IMR-90 (cell line): ENCODE measurements at regions not wholly inside any gene's neighbourhood (a gene's known extent, or its start where the extent isn't known, plus 50 kb on each side); places are given as distances from the start of the nearest gene placed in this dataset.

Experiments used
- ATAC-seq: fragments of 200-7000 bp; cut with Tn5 transposase; 2 replicates; pipeline ENCODE4 v1.9.1; 2020; ENCODE audit warnings: low read depth, mild to moderate bottlenecking, moderate library complexity
- BruUV-seq: library from RNA; stranded (reverse); fragments of 400-500 nt; replicated peaks from 2 replicates; lab custom pipeline; 2021; lab: Mats Ljungman, UMichigan
- CTCF ChIA-PET: fragments of 300-600 bp; formaldehyde crosslinking; extraction: SDS; loops from one replicate; lab custom pipeline; 2021; ENCODE audit warnings: antibody characterized with exemption; lab: Yijun Ruan, JAX
- POLR2A ChIA-PET: fragments of 300-600 bp; sonication (Branson Sonifier 250); formaldehyde crosslinking; loops from one replicate; lab custom pipeline; 2022; ENCODE audit warnings: antibody characterized with exemption; ENCODE audit not compliant: unreplicated experiment; lab: Charles Lee
- DNase-seq: peaks from one replicate; pipeline ENCODE4 v3.0.0; 2013
- H2AFZ ChIP-seq: replicated peaks from 2 replicates; pipeline ENCODE3; 2013; ENCODE audit warnings: low read length, mild to moderate bottlenecking; ENCODE audit not compliant: poor library complexity
- H2AK5ac ChIP-seq: 2 replicates; pipeline ENCODE4 v1.6.1; 2013; ENCODE audit warnings: low read depth, low read length, inconsistent platforms
- H2AK9ac ChIP-seq: replicated peaks from 2 replicates; pipeline ENCODE3; 2013; ENCODE audit warnings: mild to moderate bottlenecking, low read depth, low read length, moderate library complexity; ENCODE audit not compliant: poor library complexity
- H2BK120ac ChIP-seq: 2 replicates; pipeline ENCODE4 v1.6.1; 2013; ENCODE audit warnings: low read depth, low read length, inconsistent platforms
- H2BK15ac ChIP-seq: 3 replicates; pipeline ENCODE4 v1.6.1; 2013; ENCODE audit warnings: low read depth, low read length, inconsistent platforms
- H2BK20ac ChIP-seq: 2 replicates; pipeline ENCODE4 v1.6.1; 2013; ENCODE audit warnings: low read depth, mild to moderate bottlenecking, inconsistent platforms, low read length, moderate library complexity
- H2BK5ac ChIP-seq: 2 replicates; pipeline ENCODE4 v1.6.1; 2013; ENCODE audit warnings: mild to moderate bottlenecking, low read depth, low read length, inconsistent platforms; ENCODE audit not compliant: poor library complexity, severe bottlenecking
- H3K14ac ChIP-seq: replicated peaks from 2 replicates; pipeline ENCODE4 v1.6.1; 2013; ENCODE audit warnings: low read depth, low read length, inconsistent platforms
- H3K18ac ChIP-seq: 2 replicates; pipeline ENCODE4 v1.6.1; 2013; ENCODE audit warnings: low read depth, low read length, control low read depth
- H3K23ac ChIP-seq: 2 replicates; pipeline ENCODE4 v1.6.1; 2013; ENCODE audit warnings: low read depth, low read length, inconsistent platforms
- H3K27ac ChIP-seq: 2 replicates; pipeline ENCODE4 v1.5.1; 2013; ENCODE audit warnings: mild to moderate bottlenecking, control low read depth, low read length; ENCODE audit not compliant: insufficient read depth
- H3K27me3 ChIP-seq: 2 replicates; pipeline ENCODE4 v1.6.1; 2013; ENCODE audit warnings: low read length; ENCODE audit not compliant: control insufficient read depth, insufficient read depth
- H3K36me3 ChIP-seq: 2 replicates; pipeline ENCODE4 v1.6.1; 2013; ENCODE audit warnings: low read length, mixed read lengths; ENCODE audit not compliant: control insufficient read depth, insufficient read depth
- H3K4ac ChIP-seq: 2 replicates; pipeline ENCODE4 v1.6.1; 2013; ENCODE audit warnings: low read depth, low read length, inconsistent platforms
- H3K4me1 ChIP-seq: 2 replicates; pipeline ENCODE4 v1.6.1; 2013; ENCODE audit warnings: low read length, mixed read lengths; ENCODE audit not compliant: control insufficient read depth, insufficient read depth
- H3K4me2 ChIP-seq: 2 replicates; pipeline ENCODE4 v1.6.1; 2013; ENCODE audit warnings: low read depth, mild to moderate bottlenecking, control low read depth, low read length, moderate library complexity
- H3K4me3 ChIP-seq: 2 replicates; pipeline ENCODE4 v1.5.1; 2013; ENCODE audit warnings: low read depth, mild to moderate bottlenecking, control low read depth, low read length, moderate library complexity; ENCODE audit not compliant: insufficient read depth
- H3K56ac ChIP-seq: 2 replicates; pipeline ENCODE4 v1.6.1; 2013; ENCODE audit warnings: low read length, inconsistent platforms; ENCODE audit not compliant: insufficient read depth; ENCODE audit errors: extremely low read depth
- H3K79me1 ChIP-seq, 2 experiments: 2 replicates each; pipeline ENCODE4 v1.6.1; 2013; ENCODE audit warnings: low read length in 2 of 2, inconsistent platforms in 1 of 2, low read depth in 1 of 2
- H3K9ac ChIP-seq: 2 replicates; pipeline ENCODE4 v1.6.1; 2013; ENCODE audit warnings: low read depth, low read length, control low read depth
- H3K9me1 ChIP-seq: 2 replicates; pipeline ENCODE4 v1.6.1; 2013; ENCODE audit warnings: low read length, inconsistent platforms; ENCODE audit not compliant: insufficient read depth
- H3K9me3 ChIP-seq: 2 replicates; pipeline ENCODE4 v1.6.1; 2013; ENCODE audit warnings: low read length; ENCODE audit not compliant: control insufficient read depth, insufficient read depth
- H4K20me1 ChIP-seq: 2 replicates; pipeline ENCODE4 v1.6.1; 2013; ENCODE audit warnings: low read length, inconsistent platforms; ENCODE audit not compliant: insufficient read depth
- H4K5ac ChIP-seq: 2 replicates; pipeline ENCODE4 v1.6.1; 2013; ENCODE audit warnings: mild to moderate bottlenecking, low read depth, low read length, control low read depth
- H4K8ac ChIP-seq, 2 experiments: 2 replicates each; pipeline ENCODE4 v1.6.1; 2013; ENCODE audit warnings: low read depth in 2 of 2, low read length in 2 of 2, control low read depth in 1 of 2, inconsistent platforms in 1 of 2
- H4K91ac ChIP-seq: 2 replicates; pipeline ENCODE4 v1.6.1; 2013; ENCODE audit warnings: low read depth, low read length, inconsistent platforms; ENCODE audit not compliant: insufficient read depth
- BHLHE40 ChIP-seq: fragments of 150-350 bp; IDR thresholded peaks from 2 replicates; pipeline ENCODE4 v1.6.1; 2016; ENCODE audit warnings: mild to moderate bottlenecking, low read depth, low read length
- CEBPB ChIP-seq: IDR thresholded peaks from 2 replicates; pipeline ENCODE4 v1.6.1; 2012; ENCODE audit warnings: low read depth, low read length, improper control_type of control experiment
- CHD1 ChIP-seq: IDR thresholded peaks from 2 replicates; pipeline ENCODE4 v1.6.1; 2012; ENCODE audit warnings: low read depth, low read length, improper control_type of control experiment
- CTCF ChIP-seq: conservative IDR thresholded peaks from 2 replicates; pipeline ENCODE4 v1.5.1; 2012; ENCODE audit warnings: mild to moderate bottlenecking, low read depth, low read length, improper control_type of control experiment
- ELK1 ChIP-seq: fragments of 150-350 bp; IDR thresholded peaks from 2 replicates; pipeline ENCODE4 v1.6.1; 2016; ENCODE audit warnings: low read depth, mild to moderate bottlenecking, low read length, moderate library complexity, borderline replicate concordance
- FOS ChIP-seq: fragments of 150-350 bp; IDR thresholded peaks from 2 replicates; pipeline ENCODE4 v1.6.1; 2016; ENCODE audit warnings: low read depth, low read length
- MAFK ChIP-seq: IDR thresholded peaks from 2 replicates; pipeline ENCODE4 v1.6.1; 2012; ENCODE audit warnings: low read depth, low read length, improper control_type of control experiment
- MAZ ChIP-seq: IDR thresholded peaks from 2 replicates; pipeline ENCODE4 v1.6.1; 2012; ENCODE audit warnings: low read depth, mild to moderate bottlenecking, low read length, improper control_type of control experiment, moderate library complexity, borderline replicate concordance
- MXI1 ChIP-seq: IDR thresholded peaks from 2 replicates; pipeline ENCODE4 v1.6.1; 2012; ENCODE audit warnings: low read depth, mild to moderate bottlenecking, low read length, moderate library complexity, borderline replicate concordance
- NFE2L2 ChIP-seq: fragments of 150-350 bp; IDR thresholded peaks from 2 replicates; pipeline ENCODE4 v1.6.1; 2016; ENCODE audit warnings: low read depth, mild to moderate bottlenecking, low read length
- POLR2A ChIP-seq: IDR thresholded peaks from 2 replicates; pipeline ENCODE4 v1.6.1; 2012; ENCODE audit warnings: mild to moderate bottlenecking, low read depth, low read length
- RAD21 ChIP-seq: IDR thresholded peaks from 2 replicates; pipeline ENCODE4 v1.6.1; 2012; ENCODE audit warnings: low read length, improper control_type of control experiment
- RCOR1 ChIP-seq: IDR thresholded peaks from 2 replicates; pipeline ENCODE4 v1.6.1; 2012; ENCODE audit warnings: mild to moderate bottlenecking, low read length, improper control_type of control experiment; ENCODE audit not compliant: insufficient replicate concordance
- RFX5 ChIP-seq: IDR thresholded peaks from 2 replicates; pipeline ENCODE4 v1.8.0; 2012; ENCODE audit warnings: low read depth, mild to moderate bottlenecking, low read length, moderate library complexity
- SMC3 ChIP-seq: fragments of 150-350 bp; IDR thresholded peaks from 2 replicates; pipeline ENCODE4 v1.6.1; 2016; ENCODE audit warnings: low read depth, mild to moderate bottlenecking, antibody characterized with exemption, low read length, moderate library complexity
- USF2 ChIP-seq: fragments of 150-350 bp; IDR thresholded peaks from 2 replicates; pipeline ENCODE4 v1.6.1; 2017; ENCODE audit warnings: mild to moderate bottlenecking, antibody characterized with exemption, low read length, low read depth
- WGBS, 2 experiments: methylation state at CpG; one replicate each; pipeline versions ENCODE4 v1.1.5 to v1.1.7; 2013; ENCODE audit warnings: missing lambda C conversion rate in 2 of 2; ENCODE audit not compliant: insufficient read length in 1 of 2; ENCODE audit errors: extremely low coverage in 2 of 2; 5-methylcytosine and 5-hydroxymethylcytosine counted together
- dilution Hi-C: fragments of 300-500 bp; cut with HindIII; formaldehyde crosslinking; loops from one replicate; pipeline ENCODE4 v1.14.3; 2018; ENCODE audit warnings: low sequenced_read_pairs; ENCODE audit not compliant: unreplicated experiment
- in situ Hi-C: fragments of 300-500 bp; cut with MboI; formaldehyde crosslinking; loops from 3 replicates; pipeline ENCODE4 v1.14.3; 2019; ENCODE audit warnings: low sequenced_read_pairs, inconsistent platforms, mixed read lengths
- intact Hi-C: fragments of 100-400 bp; cut with micrococcal nuclease; formaldehyde crosslinking; loops from 2 replicates; pipeline ENCODE4 v1.10.0; 2022

GRCh38 chr5:30376848-30377247, 816.6 kb upstream of the CDH6 start:
- no peak overlapping the region for H3K14ac ChIP-seq
- no CpG with 5 or more reads among the region's 3 CpGs for WGBS, 2 experiments

More at GRCh38 chr5:30376848-30377247, 816.6 kb upstream of the CDH6 start:
- Histone ChIP-seq H2AK5ac (no peak overlapping the region), H3K4me1 (no peaks in the 10 kb centered on the region), H3K23ac (no peak overlapping the region), H4K5ac (no peak overlapping the region), H3K79me1 (no peaks in the 10 kb centered on the region), H3K4ac (no peak overlapping the region), H3K18ac (no peak overlapping the region), H2AFZ (no peak overlapping the region), H2BK5ac (no peak overlapping the region), H3K4me2 (no peak overlapping the region), H4K91ac (no peak overlapping the region), H3K56ac (no peak overlapping the region), H2BK15ac (no peak overlapping the region), H3K9me3 (no peaks in the 10 kb centered on the region), H2BK20ac (no peak overlapping the region), H3K36me3 (no peaks in the 10 kb centered on the region), H2AK9ac (no peak overlapping the region), H4K8ac (no peak overlapping the region), H3K27me3 (no peaks in the 10 kb centered on the region), H3K9me1 (no peaks in the 10 kb centered on the region), H3K9ac (no peak overlapping the region), H2BK120ac (no peak overlapping the region), H3K27ac (no peak overlapping the region), H3K4me3 (no peak overlapping the region), H4K20me1 (no peaks in the 10 kb centered on the region)
- POLR2A ChIA-PET, result no interaction called here
- no TSS peak for BruUV-seq
- CTCF ChIA-PET, result interaction anchor here (1.0 kb wide), 1 partner anchor 11 kb away, joined by 4 read pairs; no protein-coding TSS in a partner anchor
- ATAC-seq, result no peak
- dilution Hi-C loops, result no loop called here
- DNase-seq, result no peak
- no peak for TF ChIP-seq FOS
- TF ChIP-seq NFE2L2, result no peak
- no peak for TF ChIP-seq SMC3
- no peak for TF ChIP-seq RCOR1
- TF ChIP-seq CTCF, result no peak
- no peak for TF ChIP-seq CHD1
- TF ChIP-seq USF2, result no peak
- TF ChIP-seq ELK1, result no peak
- TF ChIP-seq BHLHE40, result no peak
- TF ChIP-seq MAFK, result no peak
- no peak for TF ChIP-seq RAD21
- TF ChIP-seq RFX5, result no peak
- TF ChIP-seq POLR2A, result no peak
- no peak for TF ChIP-seq CEBPB
- no peak for TF ChIP-seq MAZ
- no peak for TF ChIP-seq MXI1
- intact Hi-C loops, result no loop called here
- in situ Hi-C loops, result no loop called here
